COLO668 (cell line): ENCODE measurements at regions not wholly inside any gene's neighbourhood (a gene's known extent, or its start where the extent isn't known, plus 50 kb on each side); places are given as distances from the start of the nearest gene placed in this dataset.
"Not testable (repeated sequence)": the region's sequence is repeated elsewhere in the genome, so short reads cannot be mapped to it uniquely, and the experiment has no call there.

Experiments used
- DNase-seq: peaks from one replicate; lab custom pipeline; 2025; ENCODE audit not compliant: unreplicated experiment; lab: John Stamatoyannopoulos, UW

- no peak for DNase-seq
Measured at GRCh38 chr5:27995867-27996266, 957.5 kb upstream of the CDH9 start.

GRCh38 chr5:27978322-27978721 is 939.9 kb upstream of the CDH9 start:
- DNase-seq: no peak

GRCh38 chr5:27969157-27969556 is 930.8 kb upstream of the CDH9 start:
- DNase-seq: no peak

GRCh38 chr5:27963050-27963783 is 924.8 kb upstream of the CDH9 start:
- DNase-seq: no peak

GRCh38 chr5:27962198-27962597 is 923.8 kb upstream of the CDH9 start:
- DNase-seq: no peak

DNA sequence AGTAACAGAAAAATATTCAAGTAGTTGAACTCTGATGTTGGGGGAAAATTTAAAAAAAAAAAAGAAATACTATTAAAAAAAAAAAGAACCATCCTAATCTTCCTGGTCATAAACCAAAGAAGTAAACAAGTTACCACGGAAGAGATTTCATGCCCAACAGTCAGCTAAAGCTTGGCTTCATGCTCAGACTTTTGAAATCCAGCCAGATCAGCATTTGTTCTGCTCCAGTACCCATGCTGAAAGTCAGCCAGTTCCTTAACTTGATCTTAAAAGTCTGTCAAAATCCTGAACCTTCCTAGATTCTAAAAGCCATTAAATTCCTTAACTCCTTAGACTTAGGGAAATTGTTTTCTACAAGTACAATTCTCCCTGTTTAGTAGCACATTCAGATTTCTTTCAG is 908.7 kb upstream of the CDH9 start:
- no peak for DNase-seq

DNA sequence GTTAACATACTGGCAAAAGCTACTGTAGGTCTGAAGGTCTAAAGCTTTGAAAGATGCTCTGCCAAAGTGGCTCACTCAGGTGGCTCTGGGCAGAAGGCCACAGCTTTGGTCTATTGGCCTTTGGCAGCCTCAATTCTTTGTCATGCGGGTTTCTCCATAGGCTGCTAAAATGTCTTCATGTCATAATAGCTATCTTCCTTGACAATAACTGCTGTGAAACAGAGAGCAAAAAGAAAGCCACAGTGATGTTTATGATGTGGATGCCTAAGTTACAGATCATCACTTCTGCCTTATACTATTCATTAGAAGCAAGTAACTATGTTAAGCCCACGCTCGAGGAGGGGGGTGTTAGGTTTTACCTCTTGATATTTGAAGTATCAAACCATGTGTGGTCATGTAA is 906.1 kb upstream of the CDH9 start:
- no peak for DNase-seq

DNA sequence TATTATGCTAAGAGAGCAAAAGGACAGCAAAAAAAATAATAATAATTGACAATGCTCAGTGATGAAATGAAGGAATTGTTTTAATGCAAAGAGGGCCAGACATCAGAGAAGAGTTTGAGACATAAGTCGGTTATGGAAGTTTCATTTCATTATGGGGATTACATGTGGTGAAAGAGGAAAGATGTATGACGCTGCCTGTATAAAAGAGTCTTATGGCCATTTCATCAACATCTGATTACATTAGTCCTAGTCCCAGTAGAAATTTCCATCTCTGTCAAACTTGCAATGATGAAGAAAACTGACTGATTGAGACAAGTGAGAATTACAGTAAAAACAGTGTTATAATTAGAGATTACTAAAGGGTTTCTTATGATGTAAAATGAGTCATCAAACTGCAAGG is 900.6 kb upstream of the CDH9 start:
- DNase-seq: no peak

DNA sequence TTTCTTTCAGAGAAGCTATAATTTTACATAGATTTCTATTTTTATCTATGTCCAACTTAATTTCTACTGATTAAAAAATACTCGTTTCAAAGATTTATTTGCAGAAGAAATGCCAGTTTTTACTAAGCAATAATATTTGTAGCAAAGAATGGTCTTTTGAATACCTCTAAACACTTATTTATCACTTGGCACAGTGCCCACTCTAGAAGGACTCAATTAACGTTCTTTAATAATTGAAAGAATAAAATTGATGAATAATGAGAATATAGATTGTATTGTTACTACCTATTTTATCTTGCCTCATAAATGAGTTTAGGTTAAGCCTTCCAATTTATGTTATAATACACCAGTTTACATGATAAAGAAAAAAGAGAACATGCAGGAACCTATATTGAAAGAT is 889.7 kb upstream of the CDH9 start:
- DNase-seq: no peak

DNA sequence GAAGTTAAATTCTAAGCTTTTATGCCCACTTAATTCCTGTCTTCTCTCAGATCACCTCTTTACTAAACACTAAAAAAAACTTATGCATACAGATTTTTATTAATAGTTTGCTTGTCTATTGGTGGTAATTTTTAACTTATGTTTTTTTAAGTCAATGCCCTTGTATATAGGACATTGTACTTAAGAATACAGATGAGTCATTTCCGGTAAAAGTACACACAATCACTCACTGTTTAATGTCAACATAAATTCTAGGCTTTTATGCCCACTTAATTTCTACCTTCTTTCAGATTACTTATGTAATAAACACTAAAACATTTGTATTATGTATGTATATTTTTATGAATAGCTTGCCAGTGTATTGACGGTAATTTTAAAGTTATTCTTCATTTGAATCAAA is 872.8 kb upstream of the CDH9 start:
- no peak for DNase-seq

GRCh38 chr5:27908341-27908740 is 870.0 kb upstream of the CDH9 start:
- no peak for DNase-seq

GRCh38 chr5:27906931-27907601 is 868.7 kb upstream of the CDH9 start:
- DNase-seq: no peak

- no peak for DNase-seq
Measured at GRCh38 chr5:27906481-27906880, 868.1 kb upstream of the CDH9 start.

- DNase-seq: no peak
Measured at GRCh38 chr5:27900761-27901160, 862.4 kb upstream of the CDH9 start.

- no peak for DNase-seq
Measured at GRCh38 chr5:27876071-27876470, 837.7 kb upstream of the CDH9 start.

GRCh38 chr5:27875148-27875547 is 836.8 kb upstream of the CDH9 start:
- no peak for DNase-seq

DNA sequence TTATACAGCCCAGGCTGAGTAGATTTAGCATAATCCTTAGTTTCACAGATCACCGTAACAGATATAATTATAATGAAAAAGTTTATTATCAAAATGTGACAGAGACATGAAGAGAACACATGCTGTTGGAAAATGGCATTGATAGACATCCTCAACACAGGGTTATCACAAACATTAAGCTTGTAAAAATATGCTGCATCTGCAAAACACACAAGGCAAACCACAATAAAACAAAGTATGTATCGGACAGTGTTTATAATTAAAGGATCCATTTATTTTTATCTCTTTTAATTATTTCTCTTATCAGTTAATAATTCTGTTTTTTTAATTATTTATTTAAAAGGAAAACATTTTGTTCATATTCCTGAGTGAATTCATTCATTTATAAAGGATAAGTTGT is 829.9 kb upstream of the CDH9 start:
- no peak for DNase-seq

DNA sequence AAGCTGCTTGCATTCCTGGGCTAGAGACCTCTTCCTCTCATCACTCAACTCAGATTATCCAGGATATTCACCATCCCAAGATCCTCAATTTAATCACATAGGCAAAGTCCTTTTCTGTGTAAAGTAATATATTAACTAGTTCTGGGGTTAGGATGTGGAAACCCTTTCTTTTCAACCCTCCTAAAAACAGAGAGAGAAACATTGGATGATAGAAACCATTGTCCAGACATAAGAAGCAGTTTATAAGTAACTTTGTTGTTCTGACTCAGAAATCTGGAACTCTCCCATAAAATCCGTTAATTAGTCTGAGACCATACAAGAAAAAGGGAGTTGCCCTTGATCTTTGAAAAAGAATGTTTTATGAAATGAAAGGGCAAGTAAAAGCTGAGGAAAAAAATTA is 817.1 kb upstream of the CDH9 start:
- no peak for DNase-seq

DNA sequence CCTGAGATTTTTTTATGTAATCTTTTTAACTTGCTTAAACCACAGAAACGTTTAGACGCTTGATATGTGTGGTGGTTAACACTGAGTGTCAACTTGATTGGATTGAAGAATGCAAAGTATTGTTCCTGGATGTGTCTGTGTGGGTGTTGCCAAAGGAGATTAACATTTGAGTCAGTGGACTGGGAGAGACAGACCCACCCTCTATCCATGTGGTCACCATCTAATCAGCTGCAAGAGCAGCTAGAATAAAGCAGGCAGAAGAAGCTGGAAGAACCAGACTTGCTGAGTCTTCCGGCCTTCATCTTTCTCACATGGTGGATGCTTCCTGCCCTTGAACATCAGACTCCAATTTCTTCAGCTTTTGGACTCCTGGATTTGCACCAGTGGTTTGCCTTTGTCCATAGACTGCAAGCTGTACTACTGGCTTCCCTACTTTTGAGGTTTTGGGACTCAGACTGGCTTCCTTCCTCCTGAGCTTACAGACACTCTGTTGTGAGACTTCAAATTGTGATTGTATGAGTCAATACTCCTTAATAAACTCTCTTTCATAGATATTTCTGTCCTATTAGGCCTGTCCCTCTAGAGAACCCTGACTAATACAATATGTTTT is 816.0 kb upstream of the CDH9 start:
- no peak for DNase-seq

DNA sequence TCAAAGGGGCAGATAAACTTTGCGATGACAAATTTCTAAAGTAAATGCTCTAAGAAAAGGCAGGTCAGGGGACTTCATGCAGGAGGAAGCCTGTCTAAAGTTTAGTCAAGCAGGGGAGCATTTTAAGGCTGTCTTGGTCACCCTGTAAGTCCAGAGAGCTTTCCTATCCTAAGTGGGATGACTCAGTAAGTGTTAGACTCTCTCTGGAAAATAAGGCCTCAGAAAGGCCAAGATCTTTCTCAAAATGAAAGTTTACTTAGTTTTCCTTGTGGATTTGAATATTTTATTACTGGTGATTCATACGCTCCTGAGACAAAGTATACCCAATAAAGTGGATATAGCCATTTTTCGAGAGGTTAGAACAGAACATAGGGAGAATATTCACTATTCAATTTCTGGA is 806.9 kb upstream of the CDH9 start:
- no peak for DNase-seq

GRCh38 chr5:27836704-27837103 is 798.3 kb upstream of the CDH9 start:
- not testable (repeated sequence) for DNase-seq

DNA sequence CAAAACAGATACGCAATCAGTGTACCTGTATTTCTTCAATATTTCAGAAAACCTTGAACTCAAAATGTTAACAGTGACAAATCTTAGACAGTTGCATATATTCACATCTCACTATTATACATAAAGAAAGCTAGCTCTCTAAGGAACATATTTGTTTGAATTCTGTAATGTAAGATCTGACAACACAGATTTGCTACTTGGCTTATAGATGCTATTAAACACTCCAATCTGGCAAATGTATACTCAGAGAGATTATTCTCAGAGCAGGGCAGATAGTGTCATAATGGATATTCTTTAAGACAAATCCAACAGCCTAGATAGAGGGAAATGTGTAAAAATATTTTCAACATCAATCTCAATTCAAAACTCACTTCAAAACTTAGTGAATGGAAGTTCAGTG is 794.5 kb upstream of the CDH9 start:
- no peak for DNase-seq
